Stimulated activated effector memory CD8-positive, alpha-beta T cell treated with anti-CD3 and anti-CD28 coated beads, Interleukin-12 subunit alpha, Interleukin-12 subunit beta, amount 100 ng/mL, for 72 hours (primary cell): ENCODE measurements at regions not wholly inside any gene's neighbourhood (a gene's known extent, or its start where the extent isn't known, plus 50 kb on each side); places are given as distances from the start of the nearest gene placed in this dataset.
A peak's percentile ranks its signal among the peaks of the same experiment; 100 is the strongest.
"Not testable (repeated sequence)": the region's sequence is repeated elsewhere in the genome, so short reads cannot be mapped to it uniquely, and the experiment has no call there.

Source experiments
- ATAC-seq: fragments of 150-1000 bp; cut with Tn5 transposase; 2 replicates; pipeline ENCODE4 v1.10.0; 2021
- DNase-seq, 2 donors: peaks; one replicate each; pipeline ENCODE4 v3.0.0; 2021 to 2022; ENCODE audit warnings: low spot score in 2 of 2
- H3K27ac Mint-ChIP-seq: one replicate; pipeline ENCODE4 v1.8.0; 2022; ENCODE audit warnings: mild to moderate bottlenecking, mixed read lengths
- H3K36me3 Mint-ChIP-seq: one replicate; pipeline ENCODE4 v1.8.0; 2022; ENCODE audit warnings: mild to moderate bottlenecking, mixed read lengths
- H3K4me1 Mint-ChIP-seq: one replicate; pipeline ENCODE4 v1.8.0; 2022; ENCODE audit warnings: mixed read lengths
- H3K4me3 Mint-ChIP-seq: one replicate; pipeline ENCODE4 v1.8.0; 2022; ENCODE audit warnings: mild to moderate bottlenecking, mixed read lengths
- H3K9me3 Mint-ChIP-seq: one replicate; pipeline ENCODE4 v1.8.0; 2022; ENCODE audit warnings: mixed read lengths

- DNase-seq (no peak), ATAC-seq (peak; percentile 13)
- H3K27ac Mint-ChIP-seq: no peak overlapping the region
- no peaks in the 10 kb centered on the region for H3K4me1 Mint-ChIP-seq
- no peaks in the 10 kb centered on the region for H3K36me3 Mint-ChIP-seq
- peaks cover 2% of the 10 kb centered on the region for H3K9me3 Mint-ChIP-seq
- H3K4me3 Mint-ChIP-seq: no peak overlapping the region
Observed at GRCh38 chr2:238615187-238615586, 188.5 kb downstream of the ASB1 start.

GRCh38 chr2:238616681-238617080 lies 190.0 kb downstream of the ASB1 start:
- DNase-seq (no peak), ATAC-seq (no peak)
- peaks cover 2% of the 10 kb centered on the region for H3K9me3 Mint-ChIP-seq
- no peak overlapping the region for H3K27ac Mint-ChIP-seq
- H3K36me3 Mint-ChIP-seq: no peaks in the 10 kb centered on the region
- H3K4me1 Mint-ChIP-seq: no peaks in the 10 kb centered on the region
- no peak overlapping the region for H3K4me3 Mint-ChIP-seq

GRCh38 chr2:238618494-238619283 lies 192.0 kb downstream of the ASB1 start:
- ATAC-seq, H3K9me3 Mint-ChIP-seq, H3K36me3 Mint-ChIP-seq, H3K4me3 Mint-ChIP-seq, H3K4me1 Mint-ChIP-seq, H3K27ac Mint-ChIP-seq, DNase-seq: not testable (repeated sequence)

- no peaks in the 10 kb centered on the region for H3K36me3 Mint-ChIP-seq
- DNase-seq: no peak
- H3K4me3 Mint-ChIP-seq: no peak overlapping the region
- H3K9me3 Mint-ChIP-seq: no peaks in the 10 kb centered on the region
- no peaks in the 10 kb centered on the region for H3K4me1 Mint-ChIP-seq
- no peak for ATAC-seq
- no peak overlapping the region for H3K27ac Mint-ChIP-seq
Observed at GRCh38 chr2:238627899-238628298, 201.2 kb downstream of the ASB1 start.

- H3K27ac Mint-ChIP-seq: no peak overlapping the region
Observed at GRCh38 chr2:238629064-238629463, 202.3 kb downstream of the ASB1 start.

GRCh38 chr2:238631491-238632180 lies 204.9 kb downstream of the ASB1 start:
- DNase-seq (no peak), ATAC-seq (no peak)
- H3K4me3 Mint-ChIP-seq: no peak overlapping the region
- H3K27ac Mint-ChIP-seq: no peak overlapping the region
- no peaks in the 10 kb centered on the region for H3K36me3 Mint-ChIP-seq
- H3K4me1 Mint-ChIP-seq: no peaks in the 10 kb centered on the region
- H3K9me3 Mint-ChIP-seq: no peaks in the 10 kb centered on the region

More at GRCh38 chr2:238629064-238629463, 202.3 kb downstream of the ASB1 start:
- Mint-ChIP-seq H3K4me1 (no peaks in the 10 kb centered on the region), H3K36me3 (no peaks in the 10 kb centered on the region), H3K4me3 (no peak overlapping the region), H3K9me3 (no peaks in the 10 kb centered on the region)
- no peak for ATAC-seq
- DNase-seq: no peak

- Mint-ChIP-seq H3K36me3 (no peaks in the 10 kb centered on the region), H3K9me3 (no peaks in the 10 kb centered on the region), H3K27ac (no peak overlapping the region), H3K4me1 (no peaks in the 10 kb centered on the region), H3K4me3 (no peak overlapping the region)
- ATAC-seq: no peak
- no peak for DNase-seq
Observed at GRCh38 chr2:238632181-238633060, 205.7 kb downstream of the ASB1 start.

GRCh38 chr2:238633426-238634328 lies 206.9 kb downstream of the ASB1 start:
- no peaks in the 10 kb centered on the region for H3K4me1 Mint-ChIP-seq
- ATAC-seq: no peak
- no peaks in the 10 kb centered on the region for H3K36me3 Mint-ChIP-seq
- H3K9me3 Mint-ChIP-seq: no peaks in the 10 kb centered on the region
- H3K27ac Mint-ChIP-seq: no peak overlapping the region
- no peak overlapping the region for H3K4me3 Mint-ChIP-seq
- DNase-seq: peak in 1 of 2 donors; percentile 23

- ATAC-seq (no peak), DNase-seq (peak in 1 of 2 donors; percentile 38)
- H3K27ac Mint-ChIP-seq: no peak overlapping the region
- no peak overlapping the region for H3K4me3 Mint-ChIP-seq
- no peaks in the 10 kb centered on the region for H3K4me1 Mint-ChIP-seq
- no peaks in the 10 kb centered on the region for H3K9me3 Mint-ChIP-seq
- no peaks in the 10 kb centered on the region for H3K36me3 Mint-ChIP-seq
Observed at GRCh38 chr2:238634701-238635357, 208.1 kb downstream of the ASB1 start.

- no peaks in the 10 kb centered on the region for H3K4me1 Mint-ChIP-seq
- peak in 1 of 2 donors; percentile 13 for DNase-seq
- H3K9me3 Mint-ChIP-seq: no peaks in the 10 kb centered on the region
- H3K4me3 Mint-ChIP-seq: no peak overlapping the region
- no peaks in the 10 kb centered on the region for H3K36me3 Mint-ChIP-seq
- no peak overlapping the region for H3K27ac Mint-ChIP-seq
- ATAC-seq: no peak
Observed at GRCh38 chr2:238635647-238636051, 208.9 kb downstream of the ASB1 start.

GRCh38 chr2:238636269-238637073 lies 209.7 kb downstream of the ASB1 start:
- no peak for ATAC-seq
- no peak overlapping the region for H3K4me3 Mint-ChIP-seq

GRCh38 chr2:238638100-238638981 lies 209.5 kb upstream of the TWIST2 start:
- H3K4me1 Mint-ChIP-seq: no peaks in the 10 kb centered on the region
- H3K27ac Mint-ChIP-seq: no peak overlapping the region
- ATAC-seq (no peak), DNase-seq (peak in 1 of 2 donors; percentile 17)
- no peaks in the 10 kb centered on the region for H3K36me3 Mint-ChIP-seq
- no peaks in the 10 kb centered on the region for H3K9me3 Mint-ChIP-seq
- no peak overlapping the region for H3K4me3 Mint-ChIP-seq

More at GRCh38 chr2:238636269-238637073, 209.7 kb downstream of the ASB1 start:
- no peak overlapping the region for H3K27ac Mint-ChIP-seq
- H3K9me3 Mint-ChIP-seq: no peaks in the 10 kb centered on the region
- no peaks in the 10 kb centered on the region for H3K4me1 Mint-ChIP-seq
- DNase-seq: peak in 1 of 2 donors; percentile 18
- H3K36me3 Mint-ChIP-seq: no peaks in the 10 kb centered on the region
